ENCODE measurements at regions not wholly inside any gene's neighbourhood (a gene's known extent, or its start where the extent isn't known, plus 50 kb on each side); places are given as distances from the start of the nearest gene placed in this dataset.

DNA sequence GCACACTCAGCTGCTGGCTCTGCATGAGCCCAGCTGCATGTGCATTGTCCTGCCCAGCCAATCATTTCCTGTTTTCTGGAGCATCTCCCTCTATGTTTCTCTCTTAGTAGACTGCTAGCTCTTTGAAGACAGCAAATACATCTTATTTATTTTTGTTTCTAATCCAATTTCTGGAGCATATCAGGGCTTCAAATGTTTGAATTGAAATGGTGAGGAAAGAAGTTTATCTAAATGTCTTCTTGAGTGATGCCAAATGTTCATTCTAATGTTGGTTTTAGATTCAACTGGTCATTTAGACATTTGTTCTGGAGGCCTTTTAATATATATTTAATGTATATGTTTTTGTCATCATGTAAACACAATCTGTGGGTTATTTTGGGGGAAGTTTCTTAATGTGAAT is 141.9 kb downstream of the DNAJB9 start:
- DNase-seq: no peak

DNA sequence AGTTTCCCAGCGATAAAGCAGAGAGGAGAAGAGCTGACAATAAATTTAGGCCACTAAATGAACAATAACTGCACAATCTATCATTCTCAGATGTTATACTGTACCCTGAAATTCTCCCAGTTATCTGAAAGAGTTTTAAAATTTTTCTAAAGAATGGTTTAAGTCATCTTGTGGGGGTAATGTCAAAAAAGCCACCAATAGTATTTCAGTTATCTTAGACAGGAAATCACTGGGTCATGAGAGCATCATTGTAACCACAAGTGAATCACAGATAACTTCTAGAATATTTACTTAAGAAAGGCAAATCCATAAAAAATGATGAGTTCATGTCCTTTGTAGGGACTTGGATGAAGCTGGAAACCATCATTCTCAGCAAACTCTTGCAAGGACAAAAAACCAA is 147.1 kb downstream of the DNAJB9 start:
- DNase-seq: no peak

GRCh38 chr7:108717781-108718180 is 148.1 kb downstream of the DNAJB9 start:
- no peak for DNase-seq

DNA sequence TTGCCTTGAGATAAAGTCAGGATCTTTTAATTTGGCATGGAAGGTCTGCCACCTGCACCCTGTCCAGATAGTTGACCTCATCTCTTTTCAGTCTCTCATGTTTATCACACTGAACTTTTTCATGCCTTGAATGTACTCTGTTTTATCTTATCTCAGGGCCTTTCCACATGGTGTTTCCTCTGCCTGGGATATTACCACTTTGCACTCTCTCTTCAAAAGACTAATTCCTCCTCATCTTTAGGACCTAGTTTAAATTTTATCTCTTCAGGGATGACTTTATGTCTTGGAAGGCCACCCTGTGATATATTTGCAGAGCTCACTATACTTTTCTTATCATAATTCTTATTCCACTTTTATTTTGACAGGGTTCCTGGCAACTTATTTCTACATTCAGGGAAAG is 150.0 kb downstream of the DNAJB9 start:
- DNase-seq: no peak

DNA sequence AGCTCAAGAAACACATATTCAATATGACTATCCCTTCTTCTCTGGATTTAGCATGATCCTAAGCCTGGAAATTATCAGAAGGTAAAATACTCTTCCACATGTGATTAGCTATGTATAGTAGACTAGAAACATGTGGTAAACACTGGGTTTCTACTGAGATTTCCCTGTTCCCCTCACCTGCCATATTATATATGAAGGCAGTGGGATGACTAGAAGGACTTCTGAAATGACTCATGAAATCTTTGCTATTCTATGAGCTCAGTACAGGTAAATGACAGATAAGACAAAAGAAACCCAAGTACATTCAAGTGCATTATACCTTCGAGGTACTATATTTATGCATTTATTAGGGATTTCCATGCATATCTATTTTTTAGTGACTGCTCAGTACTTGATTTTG is 152.9 kb downstream of the DNAJB9 start:
- no peak for DNase-seq

DNA sequence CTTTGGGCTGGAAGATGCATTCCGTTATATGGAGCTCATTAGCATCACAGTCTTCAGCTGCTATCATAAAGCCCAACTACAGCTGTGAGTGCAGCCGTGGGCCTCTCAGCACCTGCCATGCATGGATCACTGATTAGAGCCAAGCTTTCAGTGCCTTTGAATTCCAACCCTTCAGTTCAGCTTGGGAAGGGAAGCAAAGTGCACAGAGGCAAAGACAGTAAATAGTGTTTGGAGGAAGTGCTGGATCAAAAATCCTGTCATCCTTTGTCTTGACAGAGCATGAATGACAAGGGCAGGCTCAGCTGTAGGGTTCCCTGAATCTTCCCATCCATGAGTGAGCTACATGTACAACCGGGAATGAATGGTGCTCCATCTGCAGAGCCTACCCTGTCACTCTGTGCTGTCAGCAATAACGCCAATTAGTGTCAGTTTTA is 153.7 kb downstream of the DNAJB9 start:
- DNase-seq: peak; percentile 10

DNA sequence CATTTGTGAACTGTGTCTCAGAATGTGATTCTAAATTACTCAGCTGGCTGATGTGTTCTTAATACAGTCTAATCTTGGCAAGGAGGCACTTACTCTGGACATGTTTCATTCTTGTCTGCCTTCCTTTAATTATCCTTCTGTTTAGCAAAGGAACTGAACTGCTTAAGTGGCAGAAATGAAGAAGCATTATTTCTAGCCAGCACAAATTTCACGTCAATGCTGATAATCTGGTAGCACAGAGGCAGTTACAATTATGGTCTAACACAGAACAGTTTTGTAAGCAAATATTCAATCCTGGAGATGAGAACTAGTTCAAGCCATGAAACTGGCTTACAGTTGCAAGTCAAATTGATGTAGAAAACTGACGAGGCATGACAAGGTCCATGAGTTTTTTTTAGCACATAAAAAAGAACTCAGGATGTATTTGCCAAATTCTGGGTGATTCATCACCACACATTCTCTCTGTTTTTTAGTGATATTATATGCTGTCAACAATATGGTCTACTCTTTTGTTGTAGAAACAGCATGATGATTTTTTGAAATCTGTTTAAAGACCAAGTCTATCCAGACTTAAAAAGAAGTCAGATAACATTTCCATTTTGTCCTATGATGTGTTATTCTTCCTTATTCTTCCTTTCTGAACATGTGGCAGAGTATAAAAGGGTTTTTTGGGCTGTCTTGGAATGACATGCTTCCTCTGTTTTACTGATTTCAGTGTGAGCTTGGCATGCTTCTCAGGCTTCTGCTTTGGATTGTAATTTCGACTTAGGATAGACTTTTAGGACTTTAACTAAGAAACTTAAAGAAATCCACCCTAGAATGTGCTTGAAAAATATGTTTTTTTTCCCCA is 154.8 kb downstream of the DNAJB9 start:
- DNase-seq: no peak

- no peak for DNase-seq
Measured at GRCh38 chr7:108735814-108736213, 166.1 kb downstream of the DNAJB9 start.

GRCh38 chr7:108736221-108736891 is 166.7 kb downstream of the DNAJB9 start:
- DNase-seq: no peak

GRCh38 chr7:108770981-108771745 is 201.5 kb downstream of the DNAJB9 start:
- no peak for DNase-seq

- no peak for DNase-seq
Measured at GRCh38 chr7:108771853-108772252, 202.2 kb downstream of the DNAJB9 start.

DNA sequence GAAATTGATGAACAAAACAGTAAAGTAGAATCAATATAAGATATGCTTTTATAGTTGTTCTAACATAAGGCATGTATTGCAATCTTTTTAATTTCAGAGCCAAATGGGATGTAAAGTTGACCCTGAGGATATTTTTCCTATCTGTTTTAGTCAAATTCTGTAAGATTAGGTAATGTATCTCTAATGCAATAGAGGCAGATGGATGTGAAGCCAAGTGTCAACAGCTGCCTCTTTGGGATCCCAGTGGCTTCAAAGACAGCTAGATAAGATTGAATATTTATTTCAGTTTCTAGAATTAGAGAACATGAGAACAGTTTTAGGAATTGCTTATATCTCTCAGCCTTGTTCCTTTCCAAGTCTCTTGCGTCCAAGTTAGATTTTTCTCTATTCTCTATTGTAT is 208.3 kb downstream of the DNAJB9 start:
- no peak for DNase-seq

DNA sequence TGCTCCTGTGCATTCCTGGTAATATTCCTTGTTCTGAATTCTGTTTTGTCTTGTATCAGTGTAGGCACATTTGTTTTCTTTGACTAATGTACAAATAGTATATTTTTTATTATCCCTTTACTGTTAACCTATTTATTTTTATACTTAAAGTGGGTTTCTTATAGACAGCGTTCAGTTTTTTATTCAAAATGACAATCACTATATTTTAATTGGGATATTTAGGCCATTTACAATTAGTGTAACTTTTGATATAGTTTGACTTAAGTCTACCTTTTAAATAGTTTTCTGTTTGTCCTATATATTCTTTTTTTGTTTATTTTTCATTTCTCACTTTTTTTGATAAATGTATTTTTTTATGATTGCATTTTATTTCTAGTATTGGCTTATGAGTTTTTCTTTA is 219.8 kb downstream of the DNAJB9 start:
- no peak for DNase-seq

DNA sequence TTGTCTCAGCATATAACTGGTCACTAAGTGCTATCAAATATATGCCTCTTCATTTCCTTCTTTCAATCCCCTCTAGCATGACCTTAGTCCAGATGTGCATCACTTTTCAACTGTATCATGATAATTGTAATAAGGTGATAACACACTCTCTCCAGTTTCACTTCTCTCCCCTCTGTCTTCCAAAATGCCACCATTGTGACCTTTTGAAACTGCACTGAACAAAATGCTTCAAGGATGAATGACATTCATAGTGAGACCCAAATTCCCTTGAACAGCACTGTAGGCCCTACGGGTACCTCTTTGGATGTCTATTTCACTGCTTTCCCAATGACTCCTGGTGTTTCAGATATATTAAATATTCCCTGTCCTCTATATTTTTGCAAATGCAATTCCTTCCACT is 224.8 kb downstream of the DNAJB9 start:
- DNase-seq: no peak

DNA sequence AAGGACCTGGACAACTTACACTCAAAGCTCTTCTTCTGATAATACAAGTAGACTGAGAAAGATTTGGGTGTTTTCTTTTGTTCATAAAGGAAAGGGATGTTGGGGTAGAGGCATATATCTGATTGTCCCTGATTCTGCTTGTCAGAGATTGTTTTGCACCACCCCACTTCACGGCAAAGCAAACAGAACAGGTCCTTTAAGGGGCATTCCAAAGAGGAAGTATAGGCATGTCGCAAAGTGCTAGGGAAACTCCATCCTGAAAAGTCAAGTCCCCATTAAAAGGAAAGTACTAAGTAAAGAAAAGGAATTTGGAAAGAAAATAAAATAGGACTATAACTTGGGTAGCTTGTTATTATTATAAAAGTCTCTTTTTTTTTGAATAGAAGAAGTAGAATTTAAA is 233.0 kb downstream of the DNAJB9 start:
- no peak for DNase-seq

GRCh38 chr7:108805808-108806397 is 236.2 kb downstream of the DNAJB9 start:
- no peak for DNase-seq

DNA sequence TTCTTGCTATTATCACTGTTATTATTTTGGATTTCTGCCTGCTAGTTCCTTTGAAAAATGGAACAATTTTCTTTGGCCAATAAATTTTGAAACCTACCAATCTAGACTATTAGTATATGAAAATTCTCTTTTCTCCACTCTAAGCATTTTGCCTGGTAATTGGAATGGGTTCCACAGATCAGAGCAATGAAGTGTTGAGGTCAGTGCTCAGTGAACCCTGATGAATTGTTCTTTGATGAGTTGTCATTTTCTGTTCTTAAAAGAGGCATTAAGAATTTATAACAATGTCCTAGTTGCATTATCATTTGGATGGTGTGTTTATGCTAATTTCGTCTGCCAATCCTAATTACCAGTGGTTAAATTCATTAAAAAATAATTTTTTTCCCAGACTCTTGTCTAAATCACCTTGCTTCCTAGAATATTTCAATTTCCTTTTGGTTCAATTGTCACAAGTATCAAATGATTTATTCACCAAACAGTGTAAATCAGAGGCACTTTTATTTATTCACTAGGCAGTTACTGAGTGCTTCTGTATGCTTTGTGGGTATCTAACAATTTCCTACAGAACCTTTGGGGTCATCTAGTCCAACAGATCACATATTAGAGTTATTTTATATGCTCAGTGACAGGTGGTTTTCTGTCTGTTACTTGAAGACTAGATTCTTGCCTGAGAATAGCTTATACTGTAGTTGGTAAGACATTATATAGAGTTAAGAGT is 239.0 kb downstream of the DNAJB9 start:
- DNase-seq: no peak

GRCh38 chr7:108809356-108809755 is 239.7 kb downstream of the DNAJB9 start:
- DNase-seq: no peak

- no peak for DNase-seq
Measured at GRCh38 chr7:108810756-108811385, 241.2 kb downstream of the DNAJB9 start.

- no peak for DNase-seq
Measured at GRCh38 chr7:108813251-108814014, 243.8 kb downstream of the DNAJB9 start.

DNA sequence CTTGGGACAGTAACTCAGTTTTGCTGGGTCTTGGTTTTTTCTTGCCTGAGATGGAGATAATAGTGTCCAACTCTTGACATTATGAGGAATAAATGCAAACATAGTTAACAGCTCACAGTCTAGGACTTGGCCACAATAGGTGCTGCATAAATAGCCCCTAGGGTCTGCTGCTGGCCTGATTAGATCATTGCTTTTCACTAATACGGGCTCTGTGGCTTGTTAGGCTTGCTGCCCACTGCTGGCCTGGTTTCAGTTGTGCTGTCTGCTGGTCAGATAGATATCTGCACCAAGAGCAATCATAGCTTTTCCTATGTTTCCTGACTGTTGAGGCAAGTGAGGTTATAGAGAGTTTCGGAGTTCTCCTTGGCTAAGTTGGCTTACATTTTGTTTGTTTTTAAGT is 246.1 kb downstream of the DNAJB9 start:
- DNase-seq: no peak
